ENCODE measurements at regions not wholly inside any gene's neighbourhood (a gene's known extent, or its start where the extent isn't known, plus 50 kb on each side); places are given as distances from the start of the nearest gene placed in this dataset.

DNA sequence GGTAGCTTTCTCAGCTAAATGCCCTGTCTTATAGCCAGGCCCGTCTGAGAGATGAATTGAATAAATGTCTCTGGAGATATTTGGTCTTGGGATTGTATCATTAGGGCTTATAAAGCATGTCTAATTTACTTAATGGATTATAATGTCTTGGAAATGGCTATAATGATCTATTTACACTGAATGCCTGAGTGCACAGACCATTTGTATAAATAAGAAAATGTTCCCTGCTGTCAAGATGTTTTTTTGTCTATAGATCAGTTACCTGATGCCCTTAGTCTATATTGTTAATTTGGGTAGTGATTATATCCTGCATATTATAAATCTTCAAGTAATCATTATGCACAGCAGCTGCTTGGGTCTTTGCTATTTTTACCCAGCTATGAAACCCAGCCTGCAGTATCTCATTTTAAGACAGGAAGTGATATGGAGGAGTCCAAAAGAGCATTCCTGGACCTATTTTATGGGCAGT is 112.9 kb upstream of the ACTBL2 start:
- TF ChIP-seq, protein P1, sequence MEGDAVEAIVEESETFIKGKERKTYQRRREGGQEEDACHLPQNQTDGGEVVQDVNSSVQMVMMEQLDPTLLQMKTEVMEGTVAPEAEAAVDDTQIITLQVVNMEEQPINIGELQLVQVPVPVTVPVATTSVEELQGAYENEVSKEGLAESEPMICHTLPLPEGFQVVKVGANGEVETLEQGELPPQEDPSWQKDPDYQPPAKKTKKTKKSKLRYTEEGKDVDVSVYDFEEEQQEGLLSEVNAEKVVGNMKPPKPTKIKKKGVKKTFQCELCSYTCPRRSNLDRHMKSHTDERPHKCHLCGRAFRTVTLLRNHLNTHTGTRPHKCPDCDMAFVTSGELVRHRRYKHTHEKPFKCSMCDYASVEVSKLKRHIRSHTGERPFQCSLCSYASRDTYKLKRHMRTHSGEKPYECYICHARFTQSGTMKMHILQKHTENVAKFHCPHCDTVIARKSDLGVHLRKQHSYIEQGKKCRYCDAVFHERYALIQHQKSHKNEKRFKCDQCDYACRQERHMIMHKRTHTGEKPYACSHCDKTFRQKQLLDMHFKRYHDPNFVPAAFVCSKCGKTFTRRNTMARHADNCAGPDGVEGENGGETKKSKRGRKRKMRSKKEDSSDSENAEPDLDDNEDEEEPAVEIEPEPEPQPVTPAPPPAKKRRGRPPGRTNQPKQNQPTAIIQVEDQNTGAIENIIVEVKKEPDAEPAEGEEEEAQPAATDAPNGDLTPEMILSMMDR (IDR thresholded peaks at IDR 0.05): no peak
- TF ChIP-seq ZFX (IDR thresholded peaks at IDR 0.05; ENCODE audit: borderline replicate concordance): no peak

Data from 22Rv1 (cell line).